ENCODE measurements at regions not wholly inside any gene's neighbourhood (a gene's known extent, or its start where the extent isn't known, plus 50 kb on each side); places are given as distances from the start of the nearest gene placed in this dataset.

- DNase-seq (ENCODE audit: extremely low read depth in 1 of 4, low spot score in 3 of 4) (no peak), FAIRE-seq (no peak), ATAC-seq (no peak)
- Histone ChIP-seq H3K79me2 (ENCODE audit: control insufficient read depth, insufficient read depth, low read length) (no peaks in the 10 kb centered on the region), H2AFZ (ENCODE audit: low read depth, low read length) (no peak overlapping the region), H3K9ac (ENCODE audit: insufficient read depth in 1 of 2, low read depth in 2 of 2, low read length in 2 of 2) (no peak overlapping the region), H3K27me3 (ENCODE audit: control insufficient read depth in 2 of 2, insufficient read depth in 2 of 2, low read length in 2 of 2) (no peaks in the 10 kb centered on the region), H3K4me2 (ENCODE audit: insufficient read depth, low read length) (no peak overlapping the region), H3K9me1 (ENCODE audit: control insufficient read depth, insufficient read depth, low read length) (no peaks in the 10 kb centered on the region), H3K9me3 (replicated peaks; ENCODE audit: control insufficient read depth, insufficient read depth, low read depth, low read length) (no peaks in the 10 kb centered on the region), H3K27ac (ENCODE audit: extremely low read depth, low read depth, low read length) (no peak overlapping the region), H3K4me1 (replicated peaks in 1 of 2; ENCODE audit: control insufficient read depth in 2 of 2, insufficient read depth in 2 of 2, low read length in 2 of 2) (no peaks in the 10 kb centered on the region), H4K20me1 (replicated peaks; ENCODE audit: control insufficient read depth, insufficient read depth, low read length) (no peaks in the 10 kb centered on the region), H3K4me3 (no peak overlapping the region), H3K36me3 (ENCODE audit: control insufficient read depth, insufficient read depth, low read length) (no peaks in the 10 kb centered on the region)
- in situ Hi-C loops (cut with MboI) (no loop called here), intact Hi-C loops (cut with micrococcal nuclease) (no loop called here)
- 0% methylated on average over 4 of the region's 4 CpGs for WGBS (ENCODE audit: insufficient coverage, low coverage, missing lambda C conversion rate)
- BruUV-seq (replicated peaks), result no TSS peak
- ChIA-PET CTCF (ENCODE audit: low intra/inter-chr PET ratio) (no interaction called here), POLR2A (interaction anchor here (0.7 kb wide), 1 partner anchor 1608 kb away, joined by 3 read pairs; no protein-coding TSS in a partner anchor)
- no peak for TF ChIP-seq LARP7 (IDR thresholded peaks at IDR 0.05)
- TF ChIP-seq ELF4 (CRISPR knock-in tag; IDR thresholded peaks at IDR 0.05), result no peak
- TF ChIP-seq CSDE1 (IDR thresholded peaks at IDR 0.05), result no peak
- TF ChIP-seq ZNF764 (CRISPR knock-in tag; IDR thresholded peaks at IDR 0.05; ENCODE audit: low read depth), result no peak
- no peak for TF ChIP-seq KDM1A (IDR thresholded peaks at IDR 0.05)
- no peak for TF ChIP-seq ZBTB8A (IDR thresholded peaks at IDR 0.05; ENCODE audit: partially characterized antibody)
- no peak for TF ChIP-seq PHB2 (IDR thresholded peaks at IDR 0.05; ENCODE audit: low read depth)
- TF ChIP-seq ETS2 (tag; IDR thresholded peaks at IDR 0.05; ENCODE audit: borderline replicate concordance, poor library complexity, severe bottlenecking), result no peak
- no peak for TF ChIP-seq BRF1 (IDR thresholded peaks at IDR 0.05; ENCODE audit: borderline replicate concordance, extremely low read depth, insufficient read length)
- no peak for TF ChIP-seq BCL6 (CRISPR knock-in tag; IDR thresholded peaks at IDR 0.05)
- no peak for TF ChIP-seq NCOA4 (IDR thresholded peaks at IDR 0.05; ENCODE audit: partially characterized antibody)
Observed at GRCh38 chr6:117194978-117195377, 70.4 kb upstream of the VGLL2 start.
